ENCODE measurements at regions not wholly inside any gene's neighbourhood (a gene's known extent, or its start where the extent isn't known, plus 50 kb on each side); places are given as distances from the start of the nearest gene placed in this dataset.
A peak's percentile ranks its signal among the peaks of the same experiment; 100 is the strongest.

DNA sequence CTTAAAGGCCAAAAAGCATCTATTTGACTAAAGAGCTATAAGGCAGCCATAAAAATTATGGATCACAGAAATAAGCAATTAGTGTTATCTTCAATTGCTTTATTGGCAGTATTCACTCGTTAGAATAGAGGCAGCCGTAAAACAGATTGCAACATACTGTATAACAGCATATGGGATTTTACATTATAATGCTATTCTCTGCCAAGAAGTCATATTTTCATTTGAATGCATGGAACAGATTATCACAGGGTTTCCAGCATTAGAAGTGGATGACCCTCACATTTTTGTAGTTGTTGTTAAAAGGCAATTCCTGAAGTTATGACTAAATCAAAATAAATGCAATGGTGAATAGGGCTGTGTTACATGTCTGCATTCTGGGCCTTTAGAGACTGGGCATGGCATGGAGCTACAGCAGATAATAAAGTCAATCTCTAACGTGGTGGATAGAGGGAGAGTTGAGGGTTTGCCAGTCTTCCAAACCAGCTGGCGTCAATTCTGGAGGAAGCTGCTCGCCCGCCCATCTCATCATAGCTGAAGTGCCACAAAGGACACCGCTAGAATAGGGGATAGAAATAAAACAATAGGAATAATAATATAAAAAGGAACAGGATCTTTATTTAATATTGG, 155.4 kb upstream of the VRK2 start:
- DNase-seq, result peak; percentile 74

DNA sequence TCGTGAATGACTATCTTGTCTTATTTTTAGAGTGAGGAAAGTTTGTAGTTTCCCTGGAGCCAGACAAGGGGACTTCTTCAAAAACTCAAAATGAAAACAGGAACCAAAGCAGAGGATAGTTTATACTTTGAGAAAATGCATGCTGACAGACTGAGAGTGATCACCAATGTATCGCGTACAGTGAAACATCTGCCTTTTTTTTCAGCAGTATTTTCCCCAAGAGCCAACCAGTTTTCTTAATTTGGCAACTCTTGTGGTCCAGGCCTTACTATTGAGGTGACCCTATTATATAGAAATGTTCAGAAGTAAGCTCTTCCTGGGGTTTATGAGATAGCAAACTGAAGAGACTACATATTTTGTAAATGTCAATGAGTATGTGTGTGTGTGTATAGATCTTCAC, 153.7 kb upstream of the VRK2 start:
- no peak for DNase-seq

DNA sequence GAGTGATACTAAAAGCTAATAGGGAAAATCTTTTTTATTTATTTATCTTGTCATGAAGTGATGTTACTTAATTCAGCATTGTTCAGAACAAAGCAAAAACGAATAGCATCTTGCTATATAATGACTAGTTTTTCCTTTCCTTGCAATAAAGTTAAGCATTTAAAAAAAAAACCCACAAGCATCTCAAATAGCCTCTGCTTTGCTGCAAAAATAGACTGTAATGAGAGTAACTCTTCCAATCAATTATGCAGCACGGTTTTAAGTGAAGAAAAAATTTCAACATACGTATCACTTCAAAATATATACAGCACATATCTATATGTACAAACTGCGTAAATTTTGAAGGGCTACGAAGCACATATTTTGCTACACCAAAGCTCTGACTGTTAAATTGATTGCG, 153.3 kb upstream of the VRK2 start:
- no peak for DNase-seq

GRCh38 chr2:57893786-57894185, 152.8 kb upstream of the VRK2 start:
- no peak for DNase-seq

GRCh38 chr2:57894381-57894780, 152.2 kb upstream of the VRK2 start:
- DNase-seq, result no peak

GRCh38 chr2:57897920-57898319, 148.7 kb upstream of the VRK2 start:
- no peak for DNase-seq

- DNase-seq, result no peak
Measured at GRCh38 chr2:57899898-57900297, 146.7 kb upstream of the VRK2 start.

- DNase-seq, result no peak
Measured at GRCh38 chr2:57902578-57902977, 144.0 kb upstream of the VRK2 start.

- DNase-seq, result peak; percentile 62
Measured at GRCh38 chr2:57906152-57906732, 140.4 kb upstream of the VRK2 start.

- DNase-seq, result no peak
Measured at GRCh38 chr2:57907411-57907810, 139.2 kb upstream of the VRK2 start.

- DNase-seq, result no peak
Measured at GRCh38 chr2:57908736-57909161, 137.9 kb upstream of the VRK2 start.

DNA sequence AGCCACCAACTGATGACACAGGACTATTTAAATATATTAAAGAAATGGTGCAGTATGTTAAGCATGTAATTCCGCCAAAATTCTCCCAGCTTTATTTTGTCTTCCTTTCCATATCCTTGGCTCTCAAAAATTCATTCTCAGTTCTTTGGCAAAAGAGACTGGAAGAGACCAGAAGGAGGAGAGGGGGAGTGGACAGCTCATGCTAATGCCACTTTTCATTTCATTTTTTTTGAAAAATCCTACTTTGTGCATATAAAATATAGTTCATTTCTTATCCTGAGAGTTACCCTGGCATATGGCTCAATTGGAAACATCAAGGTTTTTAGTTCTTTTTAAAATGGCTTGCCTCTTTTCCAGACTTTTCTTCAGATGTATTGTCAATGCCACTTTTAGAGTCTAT, 128.5 kb upstream of the VRK2 start:
- DNase-seq, result no peak

- DNase-seq, result no peak
Measured at GRCh38 chr2:57920342-57920939, 126.2 kb upstream of the VRK2 start.

DNA sequence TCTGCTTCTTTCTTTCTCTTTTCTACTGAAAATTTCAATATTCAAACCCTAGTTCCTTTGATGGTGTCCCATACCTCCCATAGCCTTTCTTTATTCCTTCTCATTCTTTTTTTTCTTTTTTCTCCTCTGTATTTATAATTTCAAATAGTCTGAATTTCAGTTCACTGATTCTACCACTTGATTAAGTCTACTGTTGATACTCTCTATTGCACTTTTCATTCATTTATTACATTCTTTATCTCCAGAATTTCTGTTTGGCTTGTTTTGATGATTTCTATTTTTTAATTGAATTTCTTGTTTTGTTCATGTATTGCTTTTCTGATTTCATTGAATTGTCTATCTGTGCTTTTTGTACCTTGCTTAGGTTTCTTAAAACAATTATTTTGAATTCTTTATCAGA, 111.9 kb upstream of the VRK2 start:
- DNase-seq, result no peak

GRCh38 chr2:57936216-57936615, 110.4 kb upstream of the VRK2 start:
- DNase-seq, result no peak

GRCh38 chr2:57937456-57937855, 109.2 kb upstream of the VRK2 start:
- no peak for DNase-seq

DNA sequence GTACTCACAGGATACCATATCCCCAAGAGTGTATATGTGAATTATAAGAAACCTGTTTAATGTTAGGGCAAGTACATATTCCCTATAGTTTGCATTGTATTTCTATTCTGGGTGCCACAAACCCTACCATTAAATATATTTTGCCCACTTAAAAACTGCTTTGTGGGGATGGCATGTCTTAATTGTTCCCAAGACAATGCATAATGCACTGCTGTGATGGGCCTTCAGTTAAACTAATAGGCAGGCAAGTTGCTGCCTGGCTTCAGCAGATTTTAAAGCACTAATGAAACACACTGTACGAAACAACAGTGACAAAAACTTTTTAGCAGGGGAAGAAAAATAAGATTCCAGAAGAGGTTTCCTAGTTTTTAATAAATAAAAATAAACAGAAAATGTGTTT, 104.8 kb upstream of the VRK2 start:
- DNase-seq, result no peak

DNA sequence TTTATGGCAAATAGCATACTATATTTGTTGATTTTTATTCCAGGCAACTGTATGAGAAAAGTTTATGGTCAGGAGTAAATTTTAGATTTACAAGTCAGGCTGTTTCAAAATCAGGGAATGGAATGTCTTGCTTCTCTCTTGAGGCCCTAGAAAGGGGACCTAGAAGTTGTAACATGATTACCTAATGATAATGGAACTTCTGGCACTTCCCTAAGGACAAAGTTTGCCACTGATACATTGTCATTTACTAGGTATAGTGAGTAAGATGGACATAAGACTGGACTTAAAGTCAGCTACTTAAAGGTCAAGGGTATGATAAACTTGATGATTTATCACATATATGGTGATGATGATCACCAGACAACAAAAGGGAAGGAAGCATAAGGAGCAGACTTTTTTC, 103.3 kb upstream of the VRK2 start:
- DNase-seq, result peak; percentile 45

GRCh38 chr2:57947398-57947797, 99.2 kb upstream of the VRK2 start:
- no peak for DNase-seq

DNA sequence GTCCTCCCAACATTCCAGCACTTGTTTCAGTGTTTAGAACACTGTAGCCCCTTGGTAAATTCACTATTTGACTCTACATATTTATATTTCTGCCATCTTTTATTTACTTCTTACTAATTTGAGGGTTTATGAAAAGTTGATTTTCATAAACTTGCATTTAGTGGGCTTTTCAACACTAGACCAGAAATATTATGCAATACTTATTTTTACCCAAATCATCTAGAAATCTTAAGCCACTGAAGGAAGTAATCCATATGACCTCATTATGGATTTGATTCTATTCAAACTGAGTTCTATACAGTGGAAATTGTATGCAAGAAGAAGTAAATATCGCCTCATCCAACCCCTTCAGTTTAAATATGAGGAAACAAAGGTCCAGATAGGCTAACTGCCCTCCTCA, 92.6 kb upstream of the VRK2 start:
- DNase-seq, result no peak

DNA sequence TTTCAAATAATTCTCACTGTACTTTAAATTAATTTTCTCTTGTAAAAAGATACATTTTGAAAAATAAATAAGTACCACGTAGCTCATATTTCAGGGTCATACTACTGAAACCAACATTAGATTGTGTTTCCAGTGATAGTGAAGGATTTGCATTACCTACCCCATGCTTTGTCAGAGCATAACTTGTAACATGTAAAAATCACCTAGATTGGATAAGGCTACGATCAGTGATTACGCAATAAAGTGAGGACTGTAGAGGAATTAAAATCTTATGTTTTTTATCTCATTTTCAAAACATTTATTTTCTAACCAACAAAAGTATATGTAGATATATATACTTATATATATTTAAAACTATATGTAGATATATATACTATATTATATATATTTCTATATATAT, 89.4 kb upstream of the VRK2 start:
- DNase-seq, result no peak

DNA sequence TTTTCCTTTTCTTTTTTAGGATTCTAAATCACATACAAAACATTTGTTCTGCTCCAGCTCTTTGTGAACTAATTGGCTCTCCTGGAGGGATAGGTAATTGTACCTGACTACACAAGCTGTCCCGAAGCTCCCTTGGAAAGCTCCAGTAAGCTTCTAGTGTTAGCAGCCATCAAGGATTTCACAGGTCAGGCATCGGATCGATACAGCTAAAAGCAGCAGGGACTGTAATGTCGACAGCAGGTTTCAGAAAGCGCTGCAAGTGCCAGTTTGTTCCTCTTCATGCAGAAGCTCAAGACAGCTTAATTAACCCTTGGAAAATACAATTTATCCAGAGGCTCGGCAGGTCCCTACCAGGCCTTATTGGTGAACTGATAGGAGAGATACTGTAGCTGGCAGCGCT, 87.2 kb upstream of the VRK2 start:
- DNase-seq, result no peak

- no peak for DNase-seq
Measured at GRCh38 chr2:57962861-57963260, 83.7 kb upstream of the VRK2 start.

GRCh38 chr2:57965219-57965618, 81.4 kb upstream of the VRK2 start:
- DNase-seq, result no peak

GRCh38 chr2:57965961-57966360, 80.6 kb upstream of the VRK2 start:
- no peak for DNase-seq
